HG02610 (cell line): ENCODE measurements at regions not wholly inside any gene's neighbourhood (a gene's known extent, or its start where the extent isn't known, plus 50 kb on each side); places are given as distances from the start of the nearest gene placed in this dataset.
"Not testable (repeated sequence)": the region's sequence is repeated elsewhere in the genome, so short reads cannot be mapped to it uniquely, and the experiment has no call there.

Experiments used
- ATAC-seq: cut with Tn5 transposase; IDR thresholded peaks from one replicate; pipeline ENCODE4 v1.9.1; 2021; ENCODE audit warnings: mild to moderate bottlenecking, moderate library complexity; ENCODE audit not compliant: unreplicated experiment

DNA sequence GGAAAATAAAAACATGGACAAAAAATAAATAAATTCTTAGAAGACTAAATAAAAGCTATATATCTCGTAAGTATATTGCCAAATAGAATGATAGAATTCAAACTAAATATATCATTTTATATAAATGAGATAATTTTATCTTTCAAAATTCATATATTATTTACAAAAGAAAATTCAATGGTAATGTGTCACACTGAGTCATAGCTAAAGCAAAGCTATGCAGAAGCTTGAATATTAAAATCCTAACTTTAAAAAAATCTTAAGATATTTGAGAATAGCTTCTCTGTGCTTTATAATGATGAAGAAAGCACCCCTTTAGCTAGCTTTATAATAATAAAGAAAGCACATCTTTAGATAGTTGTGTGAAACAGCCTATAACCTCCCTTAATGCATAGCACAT, 1010.8 kb downstream of the OTOL1 start:
- no peak for ATAC-seq

GRCh38 chr3:162512488-162512887, 1015.9 kb downstream of the OTOL1 start:
- ATAC-seq, result no peak

DNA sequence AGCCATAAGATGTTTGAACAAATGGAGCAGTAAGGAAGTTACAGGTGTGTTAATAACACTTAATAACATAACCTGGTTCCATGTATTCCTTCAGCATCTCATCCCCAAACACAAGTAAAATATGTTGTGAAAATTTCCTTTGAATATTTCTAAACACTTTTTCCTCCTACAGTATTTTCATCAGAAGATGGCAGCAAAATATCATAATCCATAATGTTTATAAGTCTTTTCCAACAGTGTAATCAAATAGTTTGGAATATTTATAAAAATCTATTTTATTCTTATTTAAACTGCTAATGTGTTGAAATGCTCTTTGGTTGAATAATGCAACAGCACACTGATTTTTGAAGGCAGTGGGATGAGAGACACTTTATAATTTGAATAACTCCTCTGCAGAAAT, 1020.5 kb downstream of the OTOL1 start:
- no peak for ATAC-seq

GRCh38 chr3:162521669-162522068, 1025.1 kb downstream of the OTOL1 start:
- ATAC-seq, result no peak

- ATAC-seq, result no peak
These were observed 1028.6 kb downstream of the OTOL1 start for GRCh38 chr3:162525066-162525742.

DNA sequence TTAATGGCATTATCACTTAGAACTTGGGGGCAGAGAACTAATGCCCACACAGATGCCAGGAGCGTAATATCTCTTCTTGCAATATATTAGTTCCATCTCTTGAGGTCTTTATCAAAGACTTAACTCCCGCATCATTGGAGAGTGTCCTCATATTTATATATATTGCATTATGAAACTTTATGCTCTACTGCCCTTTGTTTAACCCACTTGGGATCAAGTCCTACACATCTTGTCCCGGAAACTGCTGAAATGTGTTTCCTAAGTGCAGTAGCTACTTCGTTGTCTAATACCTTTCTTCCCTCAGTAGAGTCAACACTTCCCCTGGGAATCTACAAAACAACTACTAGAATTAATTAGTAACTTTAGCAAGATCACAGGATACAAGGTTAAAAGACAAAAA, 1029.2 kb downstream of the OTOL1 start:
- no peak for ATAC-seq

GRCh38 chr3:162534431-162534830, 1037.8 kb downstream of the OTOL1 start:
- ATAC-seq, result no peak

DNA sequence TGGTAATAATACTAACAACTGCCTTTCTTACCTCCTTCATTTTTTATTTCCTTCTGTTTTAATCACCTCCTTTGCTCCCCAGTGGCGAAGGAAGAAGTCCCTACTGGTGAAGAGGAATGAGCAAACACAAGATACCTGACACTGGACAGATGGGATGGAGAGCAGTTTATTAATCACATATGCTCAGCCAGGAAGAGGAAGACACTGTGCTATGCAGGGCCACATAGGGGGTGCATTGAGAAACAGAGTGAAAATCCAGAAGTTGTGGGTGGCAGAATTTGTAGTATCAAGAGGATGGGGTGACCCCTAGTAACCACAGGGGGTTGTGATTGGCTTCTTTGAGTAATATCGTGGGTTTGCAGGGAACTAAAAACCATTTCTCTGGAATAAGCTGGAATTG, 1041.9 kb downstream of the OTOL1 start:
- no peak for ATAC-seq

GRCh38 chr3:162538906-162539305, 1042.3 kb downstream of the OTOL1 start:
- ATAC-seq, result no peak

- ATAC-seq, result no peak
These were observed 1043.8 kb downstream of the OTOL1 start for GRCh38 chr3:162540421-162540820.

DNA sequence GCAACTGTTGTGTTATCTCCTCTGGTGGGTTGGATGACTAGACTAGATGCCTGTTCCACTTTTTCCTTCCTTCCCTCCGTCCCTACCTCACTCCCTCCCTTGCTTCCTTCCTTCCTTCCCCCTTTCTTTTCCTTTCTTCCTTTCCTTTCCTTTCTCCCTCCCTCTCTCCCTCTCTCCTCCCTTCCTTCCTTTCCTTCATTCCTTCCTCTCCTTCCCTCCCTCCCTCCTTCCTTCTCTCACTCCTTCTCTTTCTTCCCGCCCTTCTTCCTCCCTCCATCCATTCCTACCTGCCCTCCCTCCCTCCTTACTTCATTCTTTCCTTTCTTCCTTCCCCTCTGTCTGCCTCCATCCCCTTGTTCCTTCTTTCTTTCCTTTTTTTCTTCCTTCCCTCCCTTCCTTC, 1045.3 kb downstream of the OTOL1 start:
- ATAC-seq, result no peak

DNA sequence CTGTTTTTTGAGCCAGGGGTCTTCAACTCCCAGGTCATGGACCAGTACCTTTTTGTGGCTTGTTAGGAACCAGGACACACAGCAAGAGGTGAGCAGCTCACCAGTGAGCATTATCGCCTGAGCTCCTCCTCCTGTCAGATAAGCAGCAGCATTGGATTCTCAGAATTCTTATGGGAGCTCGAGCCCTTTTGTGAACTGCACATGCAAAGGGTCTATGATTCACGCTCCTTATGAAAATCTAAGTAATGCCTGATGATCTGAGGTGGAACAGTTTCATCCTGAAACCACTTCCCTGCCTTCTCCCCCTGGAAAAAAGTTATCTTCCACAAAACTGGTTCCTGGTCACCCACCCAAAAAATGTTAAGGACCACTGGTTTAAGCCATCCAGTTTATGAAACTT, 1047.6 kb downstream of the OTOL1 start:
- no peak for ATAC-seq

DNA sequence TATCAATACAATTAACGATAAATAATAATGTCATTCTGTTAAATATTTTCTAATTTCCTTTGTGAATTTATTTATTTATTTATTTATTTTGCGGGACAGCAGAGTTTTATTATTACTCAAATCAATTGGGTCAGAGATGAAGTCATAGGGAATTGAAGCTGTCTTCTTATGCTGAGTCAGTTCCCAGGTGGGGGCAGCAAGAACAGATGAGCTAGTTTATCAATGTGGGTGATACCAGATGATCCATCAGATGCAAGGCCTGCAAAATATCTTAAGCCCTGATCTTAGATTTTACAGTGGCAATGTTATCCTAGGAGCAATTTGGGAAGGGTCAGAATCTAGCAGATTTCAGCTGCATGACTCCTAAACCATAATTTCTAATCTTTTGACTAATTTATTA, 1050.3 kb downstream of the OTOL1 start:
- ATAC-seq, result no peak

- no peak for ATAC-seq
These were observed 1050.7 kb downstream of the OTOL1 start for GRCh38 chr3:162547321-162547720.

GRCh38 chr3:162555761-162556160, 1059.2 kb downstream of the OTOL1 start:
- no peak for ATAC-seq

DNA sequence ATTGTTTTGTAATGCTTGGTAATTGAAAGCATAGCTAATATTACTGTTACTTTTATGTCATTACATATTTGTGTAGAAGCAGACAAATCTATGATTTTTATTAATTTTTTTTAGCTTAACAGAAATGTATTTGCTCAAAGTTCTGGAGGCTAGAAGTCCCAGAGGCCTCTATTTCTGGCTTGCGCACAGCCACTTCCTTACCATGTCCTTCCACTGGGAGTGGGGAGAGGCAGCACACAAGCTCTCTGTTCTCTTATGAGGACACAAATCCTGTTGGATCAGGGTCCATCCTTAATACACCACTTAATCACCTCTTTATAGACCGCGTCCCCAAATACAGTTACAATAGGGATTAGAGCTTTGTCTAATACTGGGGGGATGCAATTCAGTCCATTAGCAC, 1061.4 kb downstream of the OTOL1 start:
- ATAC-seq, result no peak

DNA sequence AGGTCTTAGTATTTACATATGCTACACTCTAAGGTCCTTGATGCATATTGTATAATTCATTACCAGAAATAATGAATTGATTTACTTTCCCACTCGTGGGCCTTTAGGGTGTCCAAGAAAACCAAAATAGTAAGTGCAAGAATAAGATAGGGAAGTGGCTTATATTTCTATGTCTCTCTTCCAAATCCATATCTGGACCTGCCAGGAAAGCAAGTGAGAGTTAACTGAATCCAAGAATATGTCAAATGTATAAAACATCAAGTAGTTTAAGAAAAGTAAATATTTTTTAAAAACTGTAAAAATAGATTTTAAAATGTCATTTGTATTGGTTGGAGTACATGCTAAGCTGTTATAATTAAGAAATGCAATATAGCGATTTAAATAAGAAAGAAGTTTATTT, 1072.1 kb downstream of the OTOL1 start:
- no peak for ATAC-seq

DNA sequence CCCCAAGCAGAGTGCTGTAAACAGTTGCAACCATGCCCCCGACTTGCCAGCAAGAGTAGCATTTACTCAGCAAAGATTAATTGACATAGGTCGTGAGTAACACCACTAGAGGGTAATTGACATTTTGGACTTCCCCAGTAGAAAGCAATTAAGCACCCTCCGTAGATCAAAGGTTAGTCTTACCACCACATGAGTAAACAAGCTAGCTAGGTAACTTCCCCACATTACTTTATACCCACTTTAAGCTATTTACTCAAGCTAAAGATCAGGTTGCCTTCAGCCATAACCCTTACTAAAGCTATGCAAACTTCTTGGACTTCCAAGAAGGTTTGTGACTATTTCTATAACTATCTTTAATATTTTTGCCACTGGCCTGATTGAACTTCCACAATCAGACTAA, 1072.7 kb downstream of the OTOL1 start:
- ATAC-seq, result no peak

- ATAC-seq, result no peak
These were observed 1088.4 kb downstream of the OTOL1 start for GRCh38 chr3:162584986-162585385.

- ATAC-seq, result no peak
These were observed 1090.0 kb downstream of the OTOL1 start for GRCh38 chr3:162586591-162586990.

DNA sequence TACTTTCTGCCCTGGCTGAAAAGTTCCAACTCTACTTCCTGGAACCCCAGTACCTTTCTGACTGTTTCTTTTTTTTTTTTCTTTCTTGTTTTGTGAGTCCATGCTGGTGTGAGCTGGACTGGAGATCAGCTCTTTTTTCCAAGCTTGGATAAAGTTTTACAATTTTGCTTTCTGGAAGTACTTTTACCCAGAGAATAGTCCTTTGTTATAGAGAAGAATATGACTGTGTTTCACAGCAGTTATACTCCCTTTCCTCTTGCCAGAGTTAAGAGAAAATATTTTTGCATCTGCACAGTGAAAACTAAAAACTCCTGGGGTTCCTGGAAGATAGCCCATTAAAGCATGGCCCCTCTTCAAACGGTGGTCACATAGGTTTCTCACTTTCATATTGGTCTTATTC, 1100.6 kb downstream of the OTOL1 start:
- ATAC-seq, result no peak

- not testable (repeated sequence) for ATAC-seq
These were observed 1101.9 kb downstream of the OTOL1 start for GRCh38 chr3:162598500-162598899.

- not testable (repeated sequence) for ATAC-seq
These were observed 1103.1 kb downstream of the OTOL1 start for GRCh38 chr3:162599742-162600141.
